T-helper 2 cell treated with Interferon-gamma antibody and Interleukin-4, amounts not matched to agents 100 ng/mL and 5 ng/mL, for 36 hours (primary cell): ENCODE measurements at regions not wholly inside any gene's neighbourhood (a gene's known extent, or its start where the extent isn't known, plus 50 kb on each side); places are given as distances from the start of the nearest gene placed in this dataset.

Source experiments
- intact Hi-C: fragments of 100-400 bp; cut with micrococcal nuclease; formaldehyde crosslinking; loops from one replicate; pipeline ENCODE4 v1.15.1; 2023

DNA sequence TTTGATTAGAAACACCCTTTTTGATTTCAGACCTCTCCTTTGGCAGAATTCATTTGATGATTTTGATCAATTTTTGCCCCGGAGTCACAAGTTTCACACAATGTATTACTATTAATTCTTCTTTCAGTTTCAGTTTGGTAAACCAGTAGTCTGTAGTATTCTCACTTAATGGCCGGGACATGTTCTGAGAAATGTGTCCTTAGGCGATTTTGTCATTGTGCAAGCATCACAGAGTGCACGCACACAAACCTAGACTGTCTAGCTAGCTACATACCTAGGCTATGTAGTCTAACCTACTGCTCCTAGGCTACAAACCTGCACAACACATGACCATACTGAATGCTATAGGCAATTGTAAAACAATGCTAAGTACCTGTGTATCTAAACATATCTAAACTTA is 662.5 kb downstream of the IRX1 start:
- intact Hi-C loops, result no loop called here

GRCh38 chr5:4271193-4271592 is 675.6 kb downstream of the IRX1 start:
- intact Hi-C loops, result no loop called here

- intact Hi-C loops, result no loop called here
These were observed 679.6 kb downstream of the IRX1 start for GRCh38 chr5:4275232-4275631.

- intact Hi-C loops, result no loop called here
These were observed 699.2 kb downstream of the IRX1 start for GRCh38 chr5:4294878-4295277.

GRCh38 chr5:4295663-4296339 is 700.2 kb downstream of the IRX1 start:
- intact Hi-C loops, result no loop called here

DNA sequence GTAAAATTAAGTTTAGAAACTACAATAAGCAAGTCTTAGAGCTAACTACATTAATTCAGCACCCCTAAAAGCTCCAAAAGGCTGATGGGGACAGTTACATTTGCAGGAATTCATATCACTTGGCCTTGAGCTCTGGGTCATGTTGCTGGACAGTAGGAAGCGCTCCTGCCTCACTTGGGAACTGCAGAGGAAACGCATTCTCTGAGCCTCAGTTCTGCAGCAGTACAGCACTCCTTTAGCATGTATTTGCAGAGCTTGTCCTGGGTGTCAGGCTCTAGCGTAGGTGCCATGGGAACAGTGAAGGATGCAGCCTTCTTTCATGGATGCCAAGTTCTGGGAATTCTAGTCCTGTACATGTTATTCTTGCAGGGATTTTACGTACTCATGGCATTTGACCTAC is 710.4 kb downstream of the IRX1 start:
- intact Hi-C loops, result no loop called here

DNA sequence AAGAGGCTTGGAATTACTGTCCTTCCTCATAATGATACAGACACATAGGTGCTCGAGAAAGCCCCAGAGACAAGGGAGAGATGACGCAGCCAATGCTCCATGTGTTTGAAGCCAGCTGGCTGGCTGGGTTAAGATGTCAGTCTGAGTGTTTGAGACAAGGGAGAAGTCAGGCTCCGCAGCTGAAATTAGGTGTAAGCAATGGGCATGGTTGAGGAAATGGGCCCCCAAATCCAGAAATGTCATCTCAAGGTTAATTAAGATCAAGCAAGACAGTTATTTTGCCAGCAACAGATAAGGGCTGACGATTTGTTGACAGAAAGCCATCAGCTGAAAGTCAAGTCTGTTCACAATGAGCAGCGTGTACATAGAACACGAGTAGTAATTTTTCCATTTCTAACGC is 713.4 kb downstream of the IRX1 start:
- intact Hi-C loops, result no loop called here

DNA sequence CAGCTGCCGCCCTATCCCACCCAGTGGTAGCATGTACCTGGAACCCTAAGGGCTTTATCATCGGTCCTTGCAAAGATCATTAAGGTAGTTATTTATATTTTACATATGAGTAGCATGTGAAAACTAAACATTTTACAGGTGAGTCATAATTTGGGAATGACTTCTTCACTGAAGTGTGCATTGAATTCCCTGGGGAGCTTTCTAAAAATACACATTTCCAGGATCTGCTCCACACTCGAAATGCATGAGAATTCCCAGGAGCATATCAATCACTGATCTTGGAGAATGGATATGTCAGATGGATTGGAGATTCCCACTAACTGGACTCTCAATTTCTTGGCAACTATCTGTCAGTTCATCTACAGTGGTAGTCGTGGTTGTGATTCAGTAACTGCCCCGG is 717.5 kb downstream of the IRX1 start:
- intact Hi-C loops, result no loop called here

- intact Hi-C loops, result no loop called here
These were observed 724.0 kb downstream of the IRX1 start for GRCh38 chr5:4319478-4320128.

DNA sequence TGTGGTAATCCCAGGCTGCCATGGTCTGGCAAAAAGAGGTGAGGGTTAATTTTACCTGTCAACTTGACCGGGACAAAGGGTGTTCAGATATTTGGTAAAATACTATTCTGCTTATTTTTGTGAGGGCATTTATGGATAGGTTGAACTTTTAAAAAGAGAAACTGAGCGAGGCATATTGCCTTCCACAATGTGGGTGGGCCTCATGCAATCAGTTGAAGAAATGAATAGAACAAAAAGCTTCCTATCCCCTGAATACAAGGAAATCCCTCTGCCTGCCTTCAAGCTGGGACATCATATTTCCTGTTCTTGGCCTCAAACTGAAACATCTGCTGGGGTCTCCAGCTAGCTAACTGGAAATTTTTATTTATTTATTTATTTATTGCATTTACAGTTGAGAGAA is 734.7 kb downstream of the IRX1 start:
- intact Hi-C loops, result no loop called here

- intact Hi-C loops, result no loop called here
These were observed 739.4 kb downstream of the IRX1 start for GRCh38 chr5:4335078-4335477.

DNA sequence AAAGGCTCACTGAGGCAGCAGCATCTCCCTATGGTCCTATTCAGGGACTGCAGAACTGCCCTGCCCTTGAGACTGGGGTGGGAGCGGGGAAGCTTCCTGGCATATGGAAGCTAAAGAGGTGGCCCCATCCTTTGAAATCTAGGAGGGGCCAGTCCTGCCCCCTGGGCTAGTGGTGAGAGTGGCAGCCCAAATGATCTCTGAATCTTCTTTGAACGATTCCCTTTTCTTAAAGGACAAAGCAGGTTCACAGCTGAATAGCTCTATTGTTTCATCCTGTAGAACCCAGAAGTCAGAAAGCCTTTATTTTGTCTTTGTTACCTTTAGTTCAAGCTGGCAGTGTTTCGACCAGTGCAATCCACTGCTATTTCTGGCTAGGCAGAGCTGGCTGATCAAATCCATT is 741.9 kb downstream of the IRX1 start:
- intact Hi-C loops, result no loop called here

- intact Hi-C loops, result no loop called here
These were observed 744.3 kb downstream of the IRX1 start for GRCh38 chr5:4339949-4340348.

GRCh38 chr5:4345850-4346249 is 750.2 kb downstream of the IRX1 start:
- intact Hi-C loops, result no loop called here

DNA sequence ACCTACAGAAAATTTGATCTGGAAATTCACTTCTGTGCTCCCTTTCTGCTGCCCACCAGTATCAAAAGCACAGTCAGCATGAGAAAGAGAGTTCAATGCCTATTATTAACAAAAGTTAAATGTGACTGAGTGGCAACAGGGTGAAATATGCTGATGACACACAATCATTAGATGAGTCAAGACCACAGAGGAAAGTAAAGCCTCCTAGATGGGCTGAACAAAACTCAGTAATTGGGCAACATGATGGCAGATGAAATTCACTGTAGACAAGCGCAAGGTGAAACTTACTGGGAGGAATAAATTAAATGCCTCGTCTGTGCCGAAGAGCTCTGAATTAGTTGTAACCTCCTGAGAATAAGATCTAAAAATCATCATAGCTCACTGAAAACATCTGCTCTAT is 752.8 kb downstream of the IRX1 start:
- intact Hi-C loops, result no loop called here

- intact Hi-C loops, result no loop called here
These were observed 753.3 kb downstream of the IRX1 start for GRCh38 chr5:4348919-4349318.

- intact Hi-C loops, result no loop called here
These were observed 760.6 kb downstream of the IRX1 start for GRCh38 chr5:4356201-4356600.

GRCh38 chr5:4359847-4360246 is 764.2 kb downstream of the IRX1 start:
- intact Hi-C loops, result no loop called here

DNA sequence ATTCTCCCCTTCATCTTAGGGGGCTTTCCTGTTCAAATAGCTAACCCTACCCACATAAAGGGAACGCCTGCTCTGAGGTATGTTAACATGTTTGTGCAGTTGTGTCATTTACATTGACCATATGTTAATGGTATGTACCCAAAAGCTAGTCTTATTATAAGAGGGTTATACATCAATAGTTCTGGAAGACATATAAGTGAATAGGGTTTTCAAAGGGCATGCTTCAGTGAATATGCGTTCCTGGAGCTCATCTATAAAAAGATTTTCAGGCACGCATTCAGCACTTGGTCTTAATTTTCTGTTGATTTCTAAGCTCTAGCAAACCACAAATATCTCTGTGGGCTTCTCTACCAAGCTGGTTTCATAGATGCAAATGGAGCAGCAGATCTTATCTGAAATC is 766.1 kb downstream of the IRX1 start:
- intact Hi-C loops, result no loop called here

DNA sequence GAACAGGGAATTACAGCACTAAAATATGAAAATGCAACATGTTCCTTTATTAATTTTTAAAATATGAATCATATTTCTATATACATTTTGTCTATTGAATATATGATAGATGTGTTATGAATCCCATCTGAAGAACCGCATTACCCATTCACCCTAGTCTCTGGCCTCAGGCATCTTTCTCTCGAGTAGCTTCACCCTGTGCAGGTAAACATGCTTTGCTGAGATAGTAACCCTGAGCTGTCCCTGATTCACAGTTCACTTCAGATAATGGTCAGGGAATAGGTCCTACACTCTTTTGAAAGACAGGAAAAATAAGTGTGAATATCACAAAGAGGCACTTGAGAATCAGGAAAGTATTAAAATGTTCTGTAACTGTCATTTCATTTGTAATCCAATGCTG is 766.8 kb downstream of the IRX1 start:
- intact Hi-C loops, result no loop called here

DNA sequence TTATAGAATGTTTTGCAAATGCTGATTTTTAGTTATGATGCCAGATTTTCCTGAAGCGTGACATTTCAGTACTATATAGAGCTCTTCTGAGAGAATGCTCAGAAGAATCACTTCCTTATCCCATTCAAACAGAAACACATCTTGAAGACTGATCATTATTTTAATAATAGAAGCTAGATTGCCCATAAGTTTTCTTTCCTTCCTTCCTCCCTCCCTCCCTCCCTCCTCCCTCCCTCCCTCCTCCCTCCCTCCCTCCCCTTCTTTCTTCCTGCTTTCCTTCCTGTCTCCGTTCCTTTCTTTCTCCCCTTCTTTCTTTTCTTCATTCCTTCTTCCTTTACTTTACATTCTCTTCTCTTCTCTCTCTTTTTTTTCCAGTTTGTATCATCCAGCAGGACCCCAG is 767.4 kb downstream of the IRX1 start:
- intact Hi-C loops, result no loop called here

- intact Hi-C loops, result no loop called here
These were observed 771.0 kb downstream of the IRX1 start for GRCh38 chr5:4366628-4367027.

DNA sequence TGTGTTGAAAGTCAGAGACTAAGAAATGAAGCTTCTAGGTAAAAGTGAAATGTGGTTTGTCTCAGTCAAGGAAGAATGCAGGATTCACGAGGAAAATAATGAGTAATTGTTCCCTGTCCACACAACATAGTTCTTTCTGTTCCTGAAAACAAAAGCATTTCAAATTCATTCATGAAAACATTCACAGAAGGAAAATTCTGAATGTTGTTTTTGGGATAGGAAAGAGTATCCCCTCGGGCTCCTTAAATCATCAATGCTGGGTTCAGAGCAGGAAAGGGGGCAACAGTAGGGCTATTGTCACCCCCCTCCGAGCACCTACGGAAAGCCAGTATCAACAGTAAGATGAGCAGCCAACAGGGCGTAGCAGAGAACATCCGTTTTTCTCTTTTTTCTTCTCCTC is 769.9 kb upstream of the ADAMTS16 start:
- intact Hi-C loops, result no loop called here
